GM12878 (cell line): ENCODE measurements at regions not wholly inside any gene's neighbourhood (a gene's known extent, or its start where the extent isn't known, plus 50 kb on each side); places are given as distances from the start of the nearest gene placed in this dataset.

Source experiments
- ATAC-seq: fragments of 200-7000 bp; cut with Tn5 transposase; 3 replicates; pipeline ENCODE4 v1.9.1; 2020; ENCODE audit warnings: mild to moderate bottlenecking, moderate library complexity
- BruUV-seq: library from RNA; stranded (reverse); fragments of 400-500 nt; replicated peaks from 2 replicates; lab custom pipeline; 2021; lab: Mats Ljungman, UMichigan
- CTCF ChIA-PET: fragments of 300-600 bp; sonication (Branson Sonifier 250); formaldehyde crosslinking; extraction: SDS; loops from one replicate; lab custom pipeline; 2021; ENCODE audit warnings: inconsistent platforms; lab: Yijun Ruan, JAX
- POLR2A ChIA-PET: fragments of 350-600 bp; formaldehyde crosslinking; extraction: SDS; loops from one replicate; lab custom pipeline; 2021; ENCODE audit warnings: inconsistent platforms; lab: Charles Lee
- RAD21 ChIA-PET: fragments of 300-600 bp; sonication (Branson Sonifier 250); formaldehyde crosslinking; loops from one replicate; lab custom pipeline; 2023; ENCODE audit warnings: antibody characterized with exemption; ENCODE audit not compliant: unreplicated experiment; lab: Charles Lee
- SMC1A ChIA-PET: fragments of 300-600 bp; sonication (Branson Sonifier 250); formaldehyde crosslinking; loops from one replicate; lab custom pipeline; 2023; ENCODE audit not compliant: unreplicated experiment, uncharacterized antibody; lab: Charles Lee
- DNase-seq: peaks from one replicate; pipeline ENCODE4 v3.0.0-alpha.2; 2011; ENCODE audit warnings: low read depth, low spot score
- FAIRE-seq: peaks from 3 replicates; lab custom pipeline; 2011; peaks lifted over from hg19 to GRCh38; lab: Jason Lieb, UNC
- H2AFZ ChIP-seq: 2 replicates; pipeline ENCODE4 v1.6.0; 2011; ENCODE audit warnings: low read depth, low read length, control low read depth; ENCODE audit not compliant: control insufficient read depth
- H3K27ac ChIP-seq: 2 replicates; pipeline ENCODE4 v1.5.1; 2011; ENCODE audit warnings: control low read depth; ENCODE audit not compliant: control insufficient read depth, insufficient read depth
- H3K27me3 ChIP-seq, 2 experiments: replicated peaks in 1 of 2; 2 replicates each; pipeline versions ENCODE4 v1.6.0 to v1.6.1; 2011; ENCODE audit warnings: low read length in 1 of 2; ENCODE audit not compliant: control insufficient read depth in 2 of 2, insufficient read depth in 2 of 2
- H3K36me3 ChIP-seq, 2 experiments: 2 replicates each; pipeline ENCODE4 v1.5.1; 2011; ENCODE audit warnings: low read length in 1 of 2; ENCODE audit not compliant: control insufficient read depth in 2 of 2, insufficient read depth in 2 of 2
- H3K4me1 ChIP-seq: 2 replicates; pipeline ENCODE4 v1.6.1; 2011; ENCODE audit warnings: mild to moderate bottlenecking, low read length, moderate library complexity, mixed read lengths; ENCODE audit not compliant: control insufficient read depth, insufficient read depth
- H3K4me2 ChIP-seq: 2 replicates; pipeline ENCODE4 v1.6.0; 2011; ENCODE audit warnings: control low read depth; ENCODE audit not compliant: control insufficient read depth, insufficient read depth
- H3K4me3 ChIP-seq: fragments of 200-600 bp; sonication (generic); 2 replicates; pipeline ENCODE4 v1.5.1; 2016
- H3K79me2 ChIP-seq: 2 replicates; pipeline ENCODE4 v1.6.0; 2011; ENCODE audit warnings: low read length; ENCODE audit not compliant: control insufficient read depth, insufficient read depth
- H3K9ac ChIP-seq: 2 replicates; pipeline ENCODE4 v1.8.0; 2011; ENCODE audit warnings: low read length, control low read depth, mixed read lengths; ENCODE audit not compliant: control insufficient read depth, insufficient read depth
- H3K9me3 ChIP-seq: replicated peaks from 3 replicates; pipeline ENCODE4 v1.5.1; 2011; ENCODE audit warnings: mild to moderate bottlenecking, low read length; ENCODE audit not compliant: control insufficient read depth, insufficient read depth
- H4K20me1 ChIP-seq: 2 replicates; pipeline ENCODE4 v1.6.0; 2011; ENCODE audit not compliant: control insufficient read depth, insufficient read depth
- ATF7 ChIP-seq: fragments of 450-650 bp; IDR thresholded peaks from 2 replicates; pipeline ENCODE4 v1.6.1; 2016; ENCODE audit warnings: low read depth, mild to moderate bottlenecking
- DPF2 ChIP-seq: fragments of 450-650 bp; IDR thresholded peaks from 2 replicates; pipeline ENCODE4 v1.6.1; 2017; ENCODE audit warnings: mild to moderate bottlenecking
- FOS ChIP-seq: IDR thresholded peaks from 3 replicates; pipeline ENCODE4 v1.6.1; 2011; ENCODE audit warnings: borderline replicate concordance; ENCODE audit not compliant: insufficient read length; ENCODE audit errors: extremely low read depth
- IRF5 ChIP-seq: fragments of 450-650 bp; IDR thresholded peaks from 2 replicates; pipeline ENCODE4 v1.6.1; 2017; ENCODE audit warnings: borderline replicate concordance
- MLLT1 ChIP-seq: fragments of 450-650 bp; IDR thresholded peaks from 2 replicates; pipeline ENCODE4 v1.6.1; 2016; ENCODE audit warnings: mild to moderate bottlenecking
- NRF1 ChIP-seq: conservative IDR thresholded peaks from 2 replicates; pipeline ENCODE4 v1.6.1; 2011; ENCODE audit warnings: mild to moderate bottlenecking, low read depth, low read length, improper control_type of control experiment
- PAX8 ChIP-seq: fragments of 450-650 bp; IDR thresholded peaks from 2 replicates; pipeline ENCODE4 v1.6.1; 2017; ENCODE audit warnings: mild to moderate bottlenecking, moderate library complexity
- POLR2AphosphoS5 ChIP-seq: IDR thresholded peaks from 2 replicates; pipeline ENCODE4 v1.6.1; 2011; ENCODE audit warnings: mild to moderate bottlenecking, low read length, inconsistent platforms
- RUNX3 ChIP-seq: IDR thresholded peaks from 2 replicates; pipeline ENCODE4 v1.6.1; 2012; ENCODE audit warnings: low read length, inconsistent platforms
- SUPT20H ChIP-seq: IDR thresholded peaks from 2 replicates; pipeline ENCODE4 v1.6.1; 2011; ENCODE audit warnings: low read depth, mild to moderate bottlenecking, low read length, moderate library complexity, borderline replicate concordance; ENCODE audit not compliant: control insufficient read depth
- TBL1XR1 ChIP-seq: IDR thresholded peaks from 2 replicates; pipeline ENCODE4 v1.6.1; 2012; ENCODE audit warnings: low read depth, low read length, improper control_type of control experiment
- WRNIP1 ChIP-seq: IDR thresholded peaks from 2 replicates; pipeline ENCODE4 v1.6.1; 2011; ENCODE audit warnings: low read depth, low read length, improper control_type of control experiment, borderline replicate concordance
- ZNF207 ChIP-seq: fragments of 450-650 bp; IDR thresholded peaks from 2 replicates; pipeline ENCODE4 v1.6.1; 2014; ENCODE audit warnings: antibody characterized with exemption, mild to moderate bottlenecking, borderline replicate concordance
- ZNF622 ChIP-seq: fragments of 450-650 bp; IDR thresholded peaks from 2 replicates; pipeline ENCODE4 v1.6.1; 2017; ENCODE audit warnings: mild to moderate bottlenecking, inconsistent platforms
- WGBS: methylation state at CpG from one replicate; pipeline ENCODE4 v1.1.6; 2016; ENCODE audit warnings: low lambda C conversion rate; ENCODE audit not compliant: insufficient replicate concordance, insufficient coverage; ENCODE audit errors: missing lambda C conversion rate; 5-methylcytosine and 5-hydroxymethylcytosine counted together
- in situ Hi-C: fragments of 300-500 bp; cut with MboI; formaldehyde crosslinking; loops from 9 replicates; pipeline ENCODE4 v1.14.3; 2018; ENCODE audit warnings: mixed read lengths
- intact Hi-C: fragments of 100-400 bp; cut with micrococcal nuclease; formaldehyde crosslinking; loops from one replicate; pipeline ENCODE4 v1.14.2; 2022; ENCODE audit not compliant: unreplicated experiment
- TF ChIP-seq, protein P1 (sequence below): fragments of 450-650 bp; IDR thresholded peaks from 2 replicates; pipeline ENCODE4 v1.6.1; 2016; ENCODE audit warnings: mild to moderate bottlenecking

DNA sequence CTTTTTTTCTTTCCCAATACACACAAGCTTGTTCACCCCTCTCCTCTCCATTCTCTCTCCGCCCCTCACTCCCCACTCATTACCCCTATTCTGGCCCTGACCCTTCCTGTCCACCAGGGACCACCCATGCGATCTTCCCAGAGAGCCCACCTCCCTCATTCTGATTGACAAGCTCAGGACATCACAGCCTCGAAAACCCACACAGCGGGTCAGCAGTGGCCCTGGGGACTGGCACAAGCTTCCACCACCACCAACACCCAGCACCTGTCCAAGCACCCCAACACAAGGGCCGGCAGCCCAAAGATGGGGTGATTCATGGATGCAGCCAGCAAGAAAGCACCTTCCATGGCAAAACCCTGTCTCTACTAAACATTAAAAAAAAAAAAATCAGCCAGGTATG is 50.0 kb upstream of the USP6NL start:
- no peaks in the 10 kb centered on the region for H3K79me2 ChIP-seq
- no peaks in the 10 kb centered on the region for H4K20me1 ChIP-seq
- H3K27me3 ChIP-seq, result no peaks in the 10 kb centered on the region
- no peak for FAIRE-seq
- ChIA-PET RAD21 (interaction anchor here (1.2 kb wide), 1 partner anchor 146 kb away, joined by 3 read pairs; no protein-coding TSS in a partner anchor), POLR2A (interaction anchor here (0.8 kb wide), 1 partner anchor 144 kb away, joined by 3 read pairs; no protein-coding TSS in a partner anchor), CTCF (interaction anchor here (0.8 to 1.2 kb wide), 2 partner anchors 15 to 17 kb away, joined by 3 to 4 read pairs; no protein-coding TSS in a partner anchor), SMC1A (interaction anchor here (0.7 to 1.0 kb wide), 3 partner anchors 23 to 126 kb away, joined by 3 to 4 read pairs (median 4); no protein-coding TSS in a partner anchor)
- TF ChIP-seq DPF2, result no peak
- TF ChIP-seq WRNIP1, result no peak
- no peak for TF ChIP-seq MLLT1
- no peak for TF ChIP-seq ZNF207
- no peak for TF ChIP-seq TBL1XR1
- TF ChIP-seq RUNX3, result no peak
- TF ChIP-seq, protein P1, sequence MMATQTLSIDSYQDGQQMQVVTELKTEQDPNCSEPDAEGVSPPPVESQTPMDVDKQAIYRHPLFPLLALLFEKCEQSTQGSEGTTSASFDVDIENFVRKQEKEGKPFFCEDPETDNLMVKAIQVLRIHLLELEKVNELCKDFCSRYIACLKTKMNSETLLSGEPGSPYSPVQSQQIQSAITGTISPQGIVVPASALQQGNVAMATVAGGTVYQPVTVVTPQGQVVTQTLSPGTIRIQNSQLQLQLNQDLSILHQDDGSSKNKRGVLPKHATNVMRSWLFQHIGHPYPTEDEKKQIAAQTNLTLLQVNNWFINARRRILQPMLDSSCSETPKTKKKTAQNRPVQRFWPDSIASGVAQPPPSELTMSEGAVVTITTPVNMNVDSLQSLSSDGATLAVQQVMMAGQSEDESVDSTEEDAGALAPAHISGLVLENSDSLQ, result no peak
- TF ChIP-seq ATF7, result no peak
- no peak for TF ChIP-seq NRF1
- TF ChIP-seq ZNF622, result no peak
- no peak for TF ChIP-seq SUPT20H
- no peak for TF ChIP-seq POLR2AphosphoS5
- no peak for TF ChIP-seq FOS
- no peak for TF ChIP-seq PAX8
- no peak for TF ChIP-seq IRF5
- WGBS, result 85% methylated on average over 5 of the region's 5 CpGs
- no peaks in the 10 kb centered on the region for H3K36me3 ChIP-seq
- no peak for ATAC-seq
- H3K27ac ChIP-seq, result no peak overlapping the region
- in situ Hi-C loops (no loop called here), intact Hi-C loops (no loop called here)
- no peak overlapping the region for H3K4me2 ChIP-seq
- no peak for DNase-seq
- BruUV-seq, result no TSS peak
- H3K4me3 ChIP-seq, result no peak overlapping the region
- peaks cover 7% of the 10 kb centered on the region; the same call in 2 of the 3 replicates for H3K9me3 ChIP-seq
- no peak overlapping the region for H3K9ac ChIP-seq
- H3K4me1 ChIP-seq, result peaks cover 36% of the 10 kb centered on the region
- no peak overlapping the region for H2AFZ ChIP-seq
